IMR-90 (cell line): ENCODE measurements at regions not wholly inside any gene's neighbourhood (a gene's known extent, or its start where the extent isn't known, plus 50 kb on each side); places are given as distances from the start of the nearest gene placed in this dataset.

Source experiments
- ATAC-seq: fragments of 200-7000 bp; cut with Tn5 transposase; 2 replicates; pipeline ENCODE4 v1.9.1; 2020; ENCODE audit warnings: low read depth, mild to moderate bottlenecking, moderate library complexity
- BruUV-seq: library from RNA; stranded (reverse); fragments of 400-500 nt; replicated peaks from 2 replicates; lab custom pipeline; 2021; lab: Mats Ljungman, UMichigan
- CTCF ChIA-PET: fragments of 300-600 bp; formaldehyde crosslinking; extraction: SDS; loops from one replicate; lab custom pipeline; 2021; ENCODE audit warnings: antibody characterized with exemption; lab: Yijun Ruan, JAX
- POLR2A ChIA-PET: fragments of 300-600 bp; sonication (Branson Sonifier 250); formaldehyde crosslinking; loops from one replicate; lab custom pipeline; 2022; ENCODE audit warnings: antibody characterized with exemption; ENCODE audit not compliant: unreplicated experiment; lab: Charles Lee
- DNase-seq: peaks from one replicate; pipeline ENCODE4 v3.0.0; 2013
- H2AFZ ChIP-seq: replicated peaks from 2 replicates; pipeline ENCODE3; 2013; ENCODE audit warnings: low read length, mild to moderate bottlenecking; ENCODE audit not compliant: poor library complexity
- H2AK5ac ChIP-seq: 2 replicates; pipeline ENCODE4 v1.6.1; 2013; ENCODE audit warnings: low read depth, low read length, inconsistent platforms
- H2AK9ac ChIP-seq: replicated peaks from 2 replicates; pipeline ENCODE3; 2013; ENCODE audit warnings: mild to moderate bottlenecking, low read depth, low read length, moderate library complexity; ENCODE audit not compliant: poor library complexity
- H2BK120ac ChIP-seq: 2 replicates; pipeline ENCODE4 v1.6.1; 2013; ENCODE audit warnings: low read depth, low read length, inconsistent platforms
- H2BK15ac ChIP-seq: 3 replicates; pipeline ENCODE4 v1.6.1; 2013; ENCODE audit warnings: low read depth, low read length, inconsistent platforms
- H2BK20ac ChIP-seq: 2 replicates; pipeline ENCODE4 v1.6.1; 2013; ENCODE audit warnings: low read depth, mild to moderate bottlenecking, inconsistent platforms, low read length, moderate library complexity
- H2BK5ac ChIP-seq: 2 replicates; pipeline ENCODE4 v1.6.1; 2013; ENCODE audit warnings: mild to moderate bottlenecking, low read depth, low read length, inconsistent platforms; ENCODE audit not compliant: poor library complexity, severe bottlenecking
- H3K14ac ChIP-seq: replicated peaks from 2 replicates; pipeline ENCODE4 v1.6.1; 2013; ENCODE audit warnings: low read depth, low read length, inconsistent platforms
- H3K18ac ChIP-seq: 2 replicates; pipeline ENCODE4 v1.6.1; 2013; ENCODE audit warnings: low read depth, low read length, control low read depth
- H3K23ac ChIP-seq: 2 replicates; pipeline ENCODE4 v1.6.1; 2013; ENCODE audit warnings: low read depth, low read length, inconsistent platforms
- H3K27ac ChIP-seq: 2 replicates; pipeline ENCODE4 v1.5.1; 2013; ENCODE audit warnings: mild to moderate bottlenecking, control low read depth, low read length; ENCODE audit not compliant: insufficient read depth
- H3K27me3 ChIP-seq: 2 replicates; pipeline ENCODE4 v1.6.1; 2013; ENCODE audit warnings: low read length; ENCODE audit not compliant: control insufficient read depth, insufficient read depth
- H3K36me3 ChIP-seq: 2 replicates; pipeline ENCODE4 v1.6.1; 2013; ENCODE audit warnings: low read length, mixed read lengths; ENCODE audit not compliant: control insufficient read depth, insufficient read depth
- H3K4ac ChIP-seq: 2 replicates; pipeline ENCODE4 v1.6.1; 2013; ENCODE audit warnings: low read depth, low read length, inconsistent platforms
- H3K4me1 ChIP-seq: 2 replicates; pipeline ENCODE4 v1.6.1; 2013; ENCODE audit warnings: low read length, mixed read lengths; ENCODE audit not compliant: control insufficient read depth, insufficient read depth
- H3K4me2 ChIP-seq: 2 replicates; pipeline ENCODE4 v1.6.1; 2013; ENCODE audit warnings: low read depth, mild to moderate bottlenecking, control low read depth, low read length, moderate library complexity
- H3K4me3 ChIP-seq: 2 replicates; pipeline ENCODE4 v1.5.1; 2013; ENCODE audit warnings: low read depth, mild to moderate bottlenecking, control low read depth, low read length, moderate library complexity; ENCODE audit not compliant: insufficient read depth
- H3K56ac ChIP-seq: 2 replicates; pipeline ENCODE4 v1.6.1; 2013; ENCODE audit warnings: low read length, inconsistent platforms; ENCODE audit not compliant: insufficient read depth; ENCODE audit errors: extremely low read depth
- H3K79me1 ChIP-seq, 2 experiments: 2 replicates each; pipeline ENCODE4 v1.6.1; 2013; ENCODE audit warnings: low read length in 2 of 2, inconsistent platforms in 1 of 2, low read depth in 1 of 2
- H3K9ac ChIP-seq: 2 replicates; pipeline ENCODE4 v1.6.1; 2013; ENCODE audit warnings: low read depth, low read length, control low read depth
- H3K9me1 ChIP-seq: 2 replicates; pipeline ENCODE4 v1.6.1; 2013; ENCODE audit warnings: low read length, inconsistent platforms; ENCODE audit not compliant: insufficient read depth
- H3K9me3 ChIP-seq: 2 replicates; pipeline ENCODE4 v1.6.1; 2013; ENCODE audit warnings: low read length; ENCODE audit not compliant: control insufficient read depth, insufficient read depth
- H4K20me1 ChIP-seq: 2 replicates; pipeline ENCODE4 v1.6.1; 2013; ENCODE audit warnings: low read length, inconsistent platforms; ENCODE audit not compliant: insufficient read depth
- H4K5ac ChIP-seq: 2 replicates; pipeline ENCODE4 v1.6.1; 2013; ENCODE audit warnings: mild to moderate bottlenecking, low read depth, low read length, control low read depth
- H4K8ac ChIP-seq, 2 experiments: 2 replicates each; pipeline ENCODE4 v1.6.1; 2013; ENCODE audit warnings: low read depth in 2 of 2, low read length in 2 of 2, control low read depth in 1 of 2, inconsistent platforms in 1 of 2
- H4K91ac ChIP-seq: 2 replicates; pipeline ENCODE4 v1.6.1; 2013; ENCODE audit warnings: low read depth, low read length, inconsistent platforms; ENCODE audit not compliant: insufficient read depth
- MAZ ChIP-seq: IDR thresholded peaks from 2 replicates; pipeline ENCODE4 v1.6.1; 2012; ENCODE audit warnings: low read depth, mild to moderate bottlenecking, low read length, improper control_type of control experiment, moderate library complexity, borderline replicate concordance
- MXI1 ChIP-seq: IDR thresholded peaks from 2 replicates; pipeline ENCODE4 v1.6.1; 2012; ENCODE audit warnings: low read depth, mild to moderate bottlenecking, low read length, moderate library complexity, borderline replicate concordance
- WGBS, 2 experiments: methylation state at CpG; one replicate each; pipeline versions ENCODE4 v1.1.5 to v1.1.7; 2013; ENCODE audit warnings: missing lambda C conversion rate in 2 of 2; ENCODE audit not compliant: insufficient read length in 1 of 2; ENCODE audit errors: extremely low coverage in 2 of 2; 5-methylcytosine and 5-hydroxymethylcytosine counted together
- dilution Hi-C: fragments of 300-500 bp; cut with HindIII; formaldehyde crosslinking; loops from one replicate; pipeline ENCODE4 v1.14.3; 2018; ENCODE audit warnings: low sequenced_read_pairs; ENCODE audit not compliant: unreplicated experiment
- in situ Hi-C: fragments of 300-500 bp; cut with MboI; formaldehyde crosslinking; loops from 3 replicates; pipeline ENCODE4 v1.14.3; 2019; ENCODE audit warnings: low sequenced_read_pairs, inconsistent platforms, mixed read lengths
- intact Hi-C: fragments of 100-400 bp; cut with micrococcal nuclease; formaldehyde crosslinking; loops from 2 replicates; pipeline ENCODE4 v1.10.0; 2022

GRCh38 chr12:92038476-92038875 is 107.2 kb downstream of the BTG1 start:
- no peak overlapping the region for H3K4me3 ChIP-seq
- no peak overlapping the region for H2AK5ac ChIP-seq
- intact Hi-C loops (no loop called here), in situ Hi-C loops (no loop called here), dilution Hi-C loops (no loop called here)
- H4K5ac ChIP-seq, result no peak overlapping the region
- H3K23ac ChIP-seq, result no peak overlapping the region
- H3K56ac ChIP-seq, result no peak overlapping the region
- 82% methylated on average over 2 of the region's 4 CpGs; no CpG with 5 or more reads in 1 of the 2 experiments for WGBS, 2 experiments
- H2BK20ac ChIP-seq, result 0 out of 2 replicates have a peak overlapping the region, but pooled peaks have one; percentile 40
- H2BK5ac ChIP-seq, result no peak overlapping the region
- H3K27ac ChIP-seq, result no peak overlapping the region
- CTCF ChIA-PET, result no interaction called here
- H2BK120ac ChIP-seq, result no peak overlapping the region
- no peak overlapping the region for H3K18ac ChIP-seq
- H3K4me2 ChIP-seq, result no peak overlapping the region
- no peak overlapping the region for H4K8ac ChIP-seq
- H3K79me1 ChIP-seq, result peaks cover 0 to 3% of the 10 kb centered on the region in 2 experiments; a peak in 1 of 4 replicates
- H3K14ac ChIP-seq, result no peak overlapping the region
- H3K9me3 ChIP-seq, result no peaks in the 10 kb centered on the region
- no peak overlapping the region for H2AFZ ChIP-seq
- H3K9me1 ChIP-seq, result peaks cover 6% of the 10 kb centered on the region; the same call in 1 of the 2 replicates
- H4K20me1 ChIP-seq, result no peaks in the 10 kb centered on the region
- no peaks in the 10 kb centered on the region for H3K27me3 ChIP-seq
- no peak overlapping the region for H3K9ac ChIP-seq
- TF ChIP-seq MXI1 (no peak), MAZ (no peak)
- no peak for ATAC-seq
- H3K36me3 ChIP-seq, result no peaks in the 10 kb centered on the region
- no peak for DNase-seq
- peaks cover 4% of the 10 kb centered on the region for H3K4me1 ChIP-seq
- no peak overlapping the region for H2AK9ac ChIP-seq
- POLR2A ChIA-PET, result no interaction called here
- H2BK15ac ChIP-seq, result peak overlapping the region; percentile 25; the same call in 1 of the 3 replicates
- no peak overlapping the region for H4K91ac ChIP-seq
- BruUV-seq, result no TSS peak
- H3K4ac ChIP-seq, result no peak overlapping the region
